Gastroesophageal sphincter (tissue), 4 donors: ENCODE measurements at regions not wholly inside any gene's neighbourhood (a gene's known extent, or its start where the extent isn't known, plus 50 kb on each side); places are given as distances from the start of the nearest gene placed in this dataset.

Experiments
- ATAC-seq: fragments of 150-250 bp; one replicate; pipeline ENCODE4 v1.9.1; 2016; ENCODE audit warnings: mild to moderate bottlenecking, moderate library complexity
- H3K27ac ChIP-seq, 4 donors: fragments of 200-600 bp; sonication (generic) in 3 of 4; 1 replicate in 3 of 4; 2 replicates in 1 of 4; pipeline ENCODE4 v1.5.1; 2016 to 2019
- H3K27me3 ChIP-seq: fragments of 200-600 bp; sonication (generic); one replicate; pipeline ENCODE4 v1.5.1; 2019
- H3K36me3 ChIP-seq, 2 donors: fragments of 200-600 bp; sonication (generic); one replicate each; pipeline ENCODE4 v1.5.1; 2019; ENCODE audit warnings: control low read depth in 1 of 2
- H3K4me1 ChIP-seq, 3 donors: fragments of 200-600 bp; sonication (generic); 1 replicate in 2 of 3; 2 replicates in 1 of 3; pipeline ENCODE4 v1.5.1; 2016 to 2019; ENCODE audit warnings: control low read depth in 2 of 3
- H3K4me3 ChIP-seq, 2 donors: fragments of 200-600 bp; sonication (generic); one replicate each; pipeline ENCODE4 v1.5.1; 2019; ENCODE audit warnings: mild to moderate bottlenecking in 1 of 2, moderate library complexity in 1 of 2
- H3K9me3 ChIP-seq, 3 donors: fragments of 200-600 bp; sonication (generic); one replicate each; pipeline ENCODE4 v1.5.1; 2017 to 2019; ENCODE audit warnings: control low read depth in 2 of 3
- EP300 ChIP-seq: sonication (generic); formaldehyde crosslinking; IDR thresholded peaks from one replicate; pipeline ENCODE4 v1.6.1; 2017; ENCODE audit warnings: antibody characterized with exemption, mild to moderate bottlenecking
- POLR2A ChIP-seq, 2 donors: fragments of 450-650 bp; IDR thresholded peaks; one replicate each; pipeline ENCODE4 v1.6.1; 2017; ENCODE audit warnings: antibody characterized with exemption in 2 of 2, mild to moderate bottlenecking in 2 of 2, moderate library complexity in 1 of 2
- POLR2AphosphoS5 ChIP-seq: sonication (generic); formaldehyde crosslinking; IDR thresholded peaks from one replicate; pipeline ENCODE4 v1.6.1; 2017; ENCODE audit warnings: antibody characterized with exemption
- WGBS, 2 donors: methylation state at CpG; one replicate each; pipeline ENCODE4 v1.1.5; 2018; ENCODE audit warnings: low coverage in 1 of 2; 5-methylcytosine and 5-hydroxymethylcytosine counted together
- TF ChIP-seq, protein P1 (sequence below), 4 experiments: fragments of 200-600 bp in 2 of 4; fragments of 450-650 bp in 2 of 4; sonication (generic) in 1 of 4; IDR thresholded peaks; one replicate each; pipeline ENCODE4 v1.5.1; 2017 to 2019; ENCODE audit warnings: antibody characterized with exemption in 4 of 4, mild to moderate bottlenecking in 2 of 4, moderate library complexity in 2 of 4

GRCh38 chr13:47474839-47475238, 526.2 kb downstream of the SUCLA2 start:
- Histone ChIP-seq H3K27ac (no peak overlapping the region), H3K4me3 (no peak overlapping the region), H3K27me3 (no peaks in the 10 kb centered on the region), H3K36me3 (no peaks in the 10 kb centered on the region), H3K9me3 (no peaks in the 10 kb centered on the region), H3K4me1 (no peaks in the 10 kb centered on the region)
- 43 to 69% methylated on average over 8 of the region's 8 CpGs for WGBS, 2 donors
- ATAC-seq = no peak
- TF ChIP-seq, protein P1, sequence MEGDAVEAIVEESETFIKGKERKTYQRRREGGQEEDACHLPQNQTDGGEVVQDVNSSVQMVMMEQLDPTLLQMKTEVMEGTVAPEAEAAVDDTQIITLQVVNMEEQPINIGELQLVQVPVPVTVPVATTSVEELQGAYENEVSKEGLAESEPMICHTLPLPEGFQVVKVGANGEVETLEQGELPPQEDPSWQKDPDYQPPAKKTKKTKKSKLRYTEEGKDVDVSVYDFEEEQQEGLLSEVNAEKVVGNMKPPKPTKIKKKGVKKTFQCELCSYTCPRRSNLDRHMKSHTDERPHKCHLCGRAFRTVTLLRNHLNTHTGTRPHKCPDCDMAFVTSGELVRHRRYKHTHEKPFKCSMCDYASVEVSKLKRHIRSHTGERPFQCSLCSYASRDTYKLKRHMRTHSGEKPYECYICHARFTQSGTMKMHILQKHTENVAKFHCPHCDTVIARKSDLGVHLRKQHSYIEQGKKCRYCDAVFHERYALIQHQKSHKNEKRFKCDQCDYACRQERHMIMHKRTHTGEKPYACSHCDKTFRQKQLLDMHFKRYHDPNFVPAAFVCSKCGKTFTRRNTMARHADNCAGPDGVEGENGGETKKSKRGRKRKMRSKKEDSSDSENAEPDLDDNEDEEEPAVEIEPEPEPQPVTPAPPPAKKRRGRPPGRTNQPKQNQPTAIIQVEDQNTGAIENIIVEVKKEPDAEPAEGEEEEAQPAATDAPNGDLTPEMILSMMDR (IDR thresholded peaks at IDR 0.05) = no peak
- no peak for TF ChIP-seq EP300
- TF ChIP-seq POLR2A (IDR thresholded peaks at IDR 0.05) = no peak
- TF ChIP-seq POLR2AphosphoS5 = no peak

GRCh38 chr13:47474326-47474725, 526.7 kb downstream of the SUCLA2 start:
- Histone ChIP-seq H3K4me1 (no peaks in the 10 kb centered on the region), H3K4me3 (no peak overlapping the region), H3K36me3 (no peaks in the 10 kb centered on the region), H3K27me3 (no peaks in the 10 kb centered on the region), H3K27ac (no peak overlapping the region), H3K9me3 (no peaks in the 10 kb centered on the region)
- 23 to 30% methylated on average over 2 of the region's 2 CpGs for WGBS, 2 donors
- TF ChIP-seq POLR2AphosphoS5 = no peak
- TF ChIP-seq POLR2A (IDR thresholded peaks at IDR 0.05) = no peak
- no peak for TF ChIP-seq EP300
- TF ChIP-seq, protein P1 (IDR thresholded peaks at IDR 0.05) = no peak
- no peak for ATAC-seq

GRCh38 chr13:47472516-47472915, 528.6 kb downstream of the SUCLA2 start:
- TF ChIP-seq EP300 = no peak
- no peak for TF ChIP-seq POLR2A (IDR thresholded peaks at IDR 0.05)
- TF ChIP-seq, protein P1 (IDR thresholded peaks at IDR 0.05) = no peak
- no peak for TF ChIP-seq POLR2AphosphoS5
- Histone ChIP-seq H3K4me3 (no peak overlapping the region), H3K27ac (no peak overlapping the region), H3K9me3 (no peaks in the 10 kb centered on the region), H3K27me3 (no peaks in the 10 kb centered on the region), H3K36me3 (no peaks in the 10 kb centered on the region), H3K4me1 (no peaks in the 10 kb centered on the region)
- WGBS, 2 donors = 43 to 65% methylated on average over 2 of the region's 2 CpGs
- no peak for ATAC-seq

DNA sequence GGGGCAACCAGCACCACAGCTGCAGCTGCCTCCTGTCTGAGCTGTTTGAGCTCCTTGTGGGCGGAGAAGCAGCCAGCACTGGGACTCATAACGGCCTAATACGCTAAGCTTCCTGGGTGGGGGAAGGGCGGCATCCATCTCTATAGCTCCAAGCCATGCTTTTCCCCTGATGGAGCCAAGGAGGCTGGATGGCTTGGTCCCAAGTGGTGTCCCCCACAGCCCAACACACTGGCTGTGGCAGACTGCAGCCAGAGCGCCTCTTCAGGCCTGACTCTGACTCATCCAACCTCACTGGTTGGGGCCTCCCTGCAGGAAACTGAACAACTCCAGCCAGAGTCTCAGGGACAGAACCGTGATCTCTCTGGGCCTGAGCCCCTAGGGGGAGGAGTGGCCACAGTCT, 537.3 kb downstream of the SUCLA2 start:
- no CpG with 5 or more reads among the region's 6 CpGs for WGBS, 2 donors
- no peak for ATAC-seq
- H3K4me3 ChIP-seq = no peak overlapping the region
- H3K36me3 ChIP-seq = no peaks in the 10 kb centered on the region
- H3K27ac ChIP-seq = no peak overlapping the region
- no peak for TF ChIP-seq POLR2AphosphoS5
- no peak for TF ChIP-seq POLR2A (IDR thresholded peaks at IDR 0.05)
- no peak for TF ChIP-seq EP300
- TF ChIP-seq, protein P1 (IDR thresholded peaks at IDR 0.05) = no peak
- H3K4me1 ChIP-seq = no peaks in the 10 kb centered on the region
- H3K9me3 ChIP-seq = no peaks in the 10 kb centered on the region
- H3K27me3 ChIP-seq = no peaks in the 10 kb centered on the region

GRCh38 chr13:47463002-47463401, 538.1 kb downstream of the SUCLA2 start:
- TF ChIP-seq EP300 = no peak
- no peak for TF ChIP-seq POLR2AphosphoS5
- TF ChIP-seq POLR2A (IDR thresholded peaks at IDR 0.05) = no peak
- TF ChIP-seq, protein P1 (IDR thresholded peaks at IDR 0.05) = no peak
- Histone ChIP-seq H3K27me3 (no peaks in the 10 kb centered on the region), H3K36me3 (no peaks in the 10 kb centered on the region), H3K9me3 (no peaks in the 10 kb centered on the region), H3K4me3 (no peak overlapping the region), H3K27ac (no peak overlapping the region), H3K4me1 (no peaks in the 10 kb centered on the region)
- no peak for ATAC-seq
- WGBS, 2 donors = 88 to 89% methylated on average over 2 of the region's 2 CpGs
